ENCODE measurements at regions not wholly inside any gene's neighbourhood (a gene's known extent, or its start where the extent isn't known, plus 50 kb on each side); places are given as distances from the start of the nearest gene placed in this dataset.

GRCh38 chr13:64959276-64959675, 2270.9 kb downstream of the PCDH9 start:
- no peak overlapping the region for H3K4me3 ChIP-seq (ENCODE audit: low read length)
- TF ChIP-seq, protein P1, sequence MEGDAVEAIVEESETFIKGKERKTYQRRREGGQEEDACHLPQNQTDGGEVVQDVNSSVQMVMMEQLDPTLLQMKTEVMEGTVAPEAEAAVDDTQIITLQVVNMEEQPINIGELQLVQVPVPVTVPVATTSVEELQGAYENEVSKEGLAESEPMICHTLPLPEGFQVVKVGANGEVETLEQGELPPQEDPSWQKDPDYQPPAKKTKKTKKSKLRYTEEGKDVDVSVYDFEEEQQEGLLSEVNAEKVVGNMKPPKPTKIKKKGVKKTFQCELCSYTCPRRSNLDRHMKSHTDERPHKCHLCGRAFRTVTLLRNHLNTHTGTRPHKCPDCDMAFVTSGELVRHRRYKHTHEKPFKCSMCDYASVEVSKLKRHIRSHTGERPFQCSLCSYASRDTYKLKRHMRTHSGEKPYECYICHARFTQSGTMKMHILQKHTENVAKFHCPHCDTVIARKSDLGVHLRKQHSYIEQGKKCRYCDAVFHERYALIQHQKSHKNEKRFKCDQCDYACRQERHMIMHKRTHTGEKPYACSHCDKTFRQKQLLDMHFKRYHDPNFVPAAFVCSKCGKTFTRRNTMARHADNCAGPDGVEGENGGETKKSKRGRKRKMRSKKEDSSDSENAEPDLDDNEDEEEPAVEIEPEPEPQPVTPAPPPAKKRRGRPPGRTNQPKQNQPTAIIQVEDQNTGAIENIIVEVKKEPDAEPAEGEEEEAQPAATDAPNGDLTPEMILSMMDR (IDR thresholded peaks at IDR 0.05; ENCODE audit: insufficient read depth, low read depth, low read length, missing control alignments) = no peak
- no peak for DNase-seq (ENCODE audit: low read depth)

DNA sequence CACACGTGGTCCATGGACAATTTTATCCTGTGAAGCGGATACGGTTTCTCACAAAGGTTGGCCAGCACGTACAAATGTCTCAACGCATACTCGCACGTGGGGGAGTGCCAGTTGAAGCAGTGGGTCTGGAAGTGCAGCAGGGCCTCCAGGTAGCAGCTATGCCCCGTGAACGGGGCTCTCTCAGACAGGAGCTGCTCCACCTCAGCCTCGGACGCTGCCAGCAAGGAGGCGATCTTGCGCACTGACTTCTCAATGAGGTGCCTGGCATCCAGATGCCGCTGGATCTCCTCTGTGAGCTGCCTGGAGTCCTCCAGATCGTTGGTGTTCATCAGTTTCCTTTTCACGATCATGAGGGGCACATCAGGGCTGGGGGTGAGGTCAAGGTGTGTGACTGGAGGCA, 2272.0 kb downstream of the PCDH9 start:
- no peak overlapping the region for H3K4me3 ChIP-seq (ENCODE audit: low read length)
- DNase-seq (ENCODE audit: low read depth) = no peak
- TF ChIP-seq, protein P1 (IDR thresholded peaks at IDR 0.05; ENCODE audit: insufficient read depth, low read depth, low read length, missing control alignments) = no peak

DNA sequence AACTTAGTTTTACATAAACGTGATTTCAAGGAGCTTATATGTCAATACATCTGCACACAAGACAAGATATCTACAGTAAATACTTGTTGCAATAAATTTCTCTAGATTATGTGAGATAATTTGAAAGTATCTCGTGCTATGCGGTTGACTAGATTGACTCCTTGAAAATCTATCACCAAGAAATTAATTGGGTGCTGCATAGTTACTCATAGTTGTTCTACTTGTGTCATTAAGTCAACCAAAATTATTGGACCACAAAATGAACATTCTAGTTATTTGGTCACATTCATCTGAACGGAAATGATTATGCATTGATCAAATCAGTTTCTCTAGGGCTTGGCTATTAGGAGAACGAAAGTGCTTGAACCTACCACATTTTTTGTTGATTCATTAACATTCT, 2291.5 kb downstream of the PCDH9 start:
- TF ChIP-seq, protein P1 (IDR thresholded peaks at IDR 0.05; ENCODE audit: insufficient read depth, low read depth, low read length, missing control alignments) = no peak
- no peak overlapping the region for H3K4me3 ChIP-seq (ENCODE audit: low read length)
- DNase-seq (ENCODE audit: low read depth) = no peak

GRCh38 chr13:64937302-64937701, 2292.8 kb downstream of the PCDH9 start:
- no peak for DNase-seq (ENCODE audit: low read depth)
- no peak overlapping the region for H3K4me3 ChIP-seq (ENCODE audit: low read length)
- TF ChIP-seq, protein P1 (IDR thresholded peaks at IDR 0.05; ENCODE audit: insufficient read depth, low read depth, low read length, missing control alignments) = no peak

- TF ChIP-seq, protein P1 (IDR thresholded peaks at IDR 0.05; ENCODE audit: insufficient read depth, low read depth, low read length, missing control alignments) = no peak
These were observed 2293.3 kb downstream of the PCDH9 start for GRCh38 chr13:64936879-64937278.

DNA sequence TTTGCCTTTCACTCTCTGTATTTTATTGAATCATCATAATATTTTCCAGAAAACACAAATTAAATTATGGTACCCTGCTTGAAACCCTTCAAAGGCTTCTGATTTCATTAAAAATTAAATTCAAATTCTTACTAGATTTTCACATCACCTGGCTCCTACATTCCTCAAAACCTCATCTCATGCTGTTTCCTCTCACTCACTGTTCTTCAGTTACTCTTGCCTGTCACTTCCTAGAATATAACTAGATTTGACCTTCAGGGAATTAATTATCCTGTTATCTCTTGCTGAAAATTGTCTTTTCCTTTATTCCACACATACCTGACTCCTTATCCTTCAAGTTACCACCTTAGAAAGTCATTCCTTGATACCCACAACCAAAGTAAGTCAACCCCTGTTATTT, 2294.7 kb downstream of the PCDH9 start:
- no peak overlapping the region for H3K4me3 ChIP-seq (ENCODE audit: low read length)
- no peak for DNase-seq (ENCODE audit: low read depth)
- TF ChIP-seq, protein P1 (IDR thresholded peaks at IDR 0.05; ENCODE audit: insufficient read depth, low read depth, low read length, missing control alignments) = no peak

More at GRCh38 chr13:64936879-64937278, 2293.3 kb downstream of the PCDH9 start:
- H3K4me3 ChIP-seq (ENCODE audit: low read length) = no peak overlapping the region
- DNase-seq (ENCODE audit: low read depth) = no peak

DNA sequence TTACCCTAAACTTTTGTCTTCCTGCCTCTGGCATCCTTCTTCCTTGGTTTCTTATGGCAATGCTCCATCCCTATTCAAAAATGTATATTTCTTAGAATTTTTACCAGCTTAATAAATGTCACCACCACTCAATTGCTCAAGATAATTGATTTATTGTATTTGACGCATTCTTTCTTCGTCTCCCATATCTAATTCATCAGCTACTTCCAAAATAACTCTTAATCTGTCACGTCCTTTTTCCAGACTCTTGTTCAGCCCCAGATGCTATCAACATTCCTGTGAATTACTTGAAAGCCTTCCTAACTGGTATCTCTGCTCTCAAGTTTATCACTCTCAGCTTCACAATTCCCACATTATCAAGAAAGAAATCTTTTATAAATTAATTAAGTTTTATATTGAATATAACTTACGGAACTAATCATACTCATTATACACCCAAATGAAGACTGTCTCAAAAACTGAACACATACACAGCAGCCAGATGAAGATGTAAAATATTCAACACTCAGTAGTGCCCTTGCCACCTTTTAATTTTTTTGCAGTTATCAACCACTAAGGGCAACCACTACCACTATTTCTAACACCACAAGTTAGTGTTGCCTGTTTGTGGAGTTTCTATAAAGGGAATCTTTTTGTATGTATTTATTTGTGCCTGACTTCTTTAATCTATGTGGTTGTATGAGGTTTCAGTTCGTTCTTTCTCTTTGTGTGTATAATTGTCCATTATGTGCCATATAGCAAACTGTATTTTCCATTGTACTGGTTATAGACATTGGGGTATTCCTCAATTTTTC, 2295.4 kb downstream of the PCDH9 start:
- DNase-seq (ENCODE audit: low read depth) = no peak
- no peak overlapping the region for H3K4me3 ChIP-seq (ENCODE audit: low read length)
- TF ChIP-seq, protein P1 (IDR thresholded peaks at IDR 0.05; ENCODE audit: insufficient read depth, low read depth, low read length, missing control alignments) = no peak

Measured in epithelial cell of esophagus (primary cell).